Right lobe of liver (tissue), 4 donors: ENCODE measurements at regions not wholly inside any gene's neighbourhood (a gene's known extent, or its start where the extent isn't known, plus 50 kb on each side); places are given as distances from the start of the nearest gene placed in this dataset.

Source experiments
- CTCF ChIP-seq, 4 donors: fragments of 200-600 bp in 3 of 4; fragments of 450-650 bp in 1 of 4; IDR thresholded peaks; one replicate each; pipeline versions ENCODE4 v1.5.1 to v1.8.0; 2016 to 2022; ENCODE audit warnings: antibody characterized with exemption in 4 of 4, mild to moderate bottlenecking in 2 of 4
- POLR2A ChIP-seq: fragments of 450-650 bp; IDR thresholded peaks from one replicate; pipeline ENCODE4 v1.6.1; 2017; ENCODE audit warnings: antibody characterized with exemption, mild to moderate bottlenecking
- donor health status: DM: no; HTN: no; CAD: no.
- donor health status: DM: no; HTN: no; CAD: no.
- donor health status: DM: no; HTN: yes; CAD: no.

DNA sequence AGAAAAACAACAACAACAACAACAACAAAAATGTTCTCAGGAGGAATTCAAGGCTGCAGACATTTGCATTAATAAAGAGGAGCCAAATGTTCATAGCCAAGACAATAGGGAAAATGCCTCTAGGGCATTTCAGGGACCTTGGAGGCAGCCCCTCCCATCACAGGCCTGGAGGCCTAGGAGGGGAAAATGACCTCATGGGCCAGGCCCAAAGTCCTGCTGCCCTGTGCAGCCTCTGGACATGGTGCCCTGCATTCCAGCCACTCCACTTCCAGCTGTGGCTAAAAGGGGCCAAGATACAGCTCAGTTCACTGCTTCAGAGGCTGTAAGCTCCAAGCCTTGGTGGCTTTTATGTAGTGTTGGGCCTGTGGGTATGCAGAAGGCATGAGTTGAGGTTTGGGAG, 314.5 kb downstream of the CYRIA start:
- no peak for TF ChIP-seq CTCF (IDR thresholded peaks at IDR 0.05)
- TF ChIP-seq POLR2A, result no peak
